HL-60 (cell line): ENCODE measurements at regions not wholly inside any gene's neighbourhood (a gene's known extent, or its start where the extent isn't known, plus 50 kb on each side); places are given as distances from the start of the nearest gene placed in this dataset.

Source experiments
- DNase-seq, 2 experiments: peaks; one replicate each; pipeline ENCODE4 v3.0.0-alpha.2; 2010 to 2020; ENCODE audit warnings: low read depth in 1 of 2, low spot score in 1 of 2
- H3K27ac ChIP-seq: fragments of 250-450 bp; sonication (Bioruptor Pico); replicated peaks from 2 replicates; pipeline ENCODE4 v1.5.1; 2020; ENCODE audit warnings: mild to moderate bottlenecking, moderate library complexity
- H3K27me3 ChIP-seq: fragments of 250-450 bp; sonication (Bioruptor Pico); 2 replicates; pipeline ENCODE4 v1.5.1; 2021; ENCODE audit warnings: mild to moderate bottlenecking, moderate library complexity; ENCODE audit not compliant: insufficient read depth, poor library complexity, severe bottlenecking
- H3K4me3 ChIP-seq: replicated peaks from 2 replicates; pipeline ENCODE4 v1.5.1; 2011; ENCODE audit warnings: mild to moderate bottlenecking, control low read depth, low read length; ENCODE audit not compliant: insufficient read depth
- CTCF ChIP-seq: IDR thresholded peaks from one replicate; pipeline ENCODE4 v1.5.1; 2011; ENCODE audit warnings: low read length, control low read depth, inconsistent platforms; ENCODE audit not compliant: insufficient read depth
- GABPA ChIP-seq: IDR thresholded peaks from 2 replicates; pipeline ENCODE4 v1.6.1; 2012; ENCODE audit warnings: low read depth
- POLR2AphosphoS5 ChIP-seq: IDR thresholded peaks from 2 replicates; pipeline ENCODE4 v1.6.1; 2012; ENCODE audit warnings: low read depth
- REST ChIP-seq: IDR thresholded peaks from 2 replicates; pipeline ENCODE4 v1.6.1; 2012; ENCODE audit warnings: low read depth; ENCODE audit not compliant: insufficient replicate concordance
- SPI1 ChIP-seq: IDR thresholded peaks from 2 replicates; pipeline ENCODE4 v1.6.1; 2012; ENCODE audit warnings: low read depth, mild to moderate bottlenecking, borderline replicate concordance

- no peak overlapping the region for H3K4me3 ChIP-seq
- H3K27ac ChIP-seq, result no peak overlapping the region
- no peak for DNase-seq
- peaks cover 5% of the 10 kb centered on the region for H3K27me3 ChIP-seq
- TF ChIP-seq POLR2AphosphoS5, result no peak
- no peak for TF ChIP-seq CTCF
- no peak for TF ChIP-seq GABPA
- no peak for TF ChIP-seq REST
- no peak for TF ChIP-seq SPI1
These were observed 416.9 kb downstream of the MED13L start for GRCh38 chr12:115860619-115861018.

GRCh38 chr12:115859231-115859630 is 418.3 kb downstream of the MED13L start:
- TF ChIP-seq POLR2AphosphoS5 (no peak), REST (no peak), SPI1 (no peak), CTCF (no peak), GABPA (no peak)
- H3K27me3 ChIP-seq, result peaks cover 5% of the 10 kb centered on the region
- no peak overlapping the region for H3K27ac ChIP-seq
- H3K4me3 ChIP-seq, result no peak overlapping the region
- no peak for DNase-seq

GRCh38 chr12:115857923-115858322 is 419.6 kb downstream of the MED13L start:
- DNase-seq, result no peak
- TF ChIP-seq CTCF, result no peak
- TF ChIP-seq POLR2AphosphoS5, result no peak
- TF ChIP-seq GABPA, result no peak
- no peak for TF ChIP-seq REST
- TF ChIP-seq SPI1, result no peak
- Histone ChIP-seq H3K27me3 (peaks cover 5% of the 10 kb centered on the region), H3K4me3 (no peak overlapping the region), H3K27ac (no peak overlapping the region)
